Breast epithelium (tissue), 3 donors: ENCODE measurements at regions not wholly inside any gene's neighbourhood (a gene's known extent, or its start where the extent isn't known, plus 50 kb on each side); places are given as distances from the start of the nearest gene placed in this dataset.

Source experiments
- POLR2A ChIP-seq: fragments of 450-650 bp; IDR thresholded peaks from one replicate; pipeline ENCODE4 v1.6.1; 2016; ENCODE audit warnings: antibody characterized with exemption, mild to moderate bottlenecking, moderate library complexity
- POLR2AphosphoS5 ChIP-seq, 3 donors: sonication (generic); formaldehyde crosslinking; IDR thresholded peaks; one replicate each; pipeline ENCODE4 v1.6.1; 2017; ENCODE audit warnings: antibody characterized with exemption in 3 of 3
- TF ChIP-seq, protein P1 (sequence below), 3 donors: fragments of 450-650 bp; IDR thresholded peaks; one replicate each; pipeline ENCODE4 v1.5.1; 2016 to 2017; ENCODE audit warnings: antibody characterized with exemption in 3 of 3, mild to moderate bottlenecking in 3 of 3, moderate library complexity in 3 of 3

DNA sequence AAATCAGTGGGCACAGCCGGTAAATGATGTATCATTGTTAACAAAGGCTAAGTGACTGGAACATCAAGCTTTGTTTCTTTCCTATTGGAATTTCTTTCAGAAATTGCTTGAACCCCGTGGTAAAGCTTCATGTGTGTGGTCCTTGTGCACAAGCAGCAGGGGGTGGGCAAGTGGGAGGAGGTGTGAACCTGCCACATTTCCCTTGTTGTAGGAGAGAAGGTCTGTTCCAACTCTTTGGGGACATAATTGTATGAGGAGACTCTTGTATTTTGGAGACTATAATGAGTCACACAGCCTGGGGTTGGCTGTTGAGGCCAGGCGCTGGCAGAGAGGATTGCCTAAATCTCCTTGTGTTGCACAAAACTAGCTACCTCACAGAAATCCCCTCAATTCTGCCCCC, 620.5 kb downstream of the IRX1 start:
- TF ChIP-seq, protein P1, sequence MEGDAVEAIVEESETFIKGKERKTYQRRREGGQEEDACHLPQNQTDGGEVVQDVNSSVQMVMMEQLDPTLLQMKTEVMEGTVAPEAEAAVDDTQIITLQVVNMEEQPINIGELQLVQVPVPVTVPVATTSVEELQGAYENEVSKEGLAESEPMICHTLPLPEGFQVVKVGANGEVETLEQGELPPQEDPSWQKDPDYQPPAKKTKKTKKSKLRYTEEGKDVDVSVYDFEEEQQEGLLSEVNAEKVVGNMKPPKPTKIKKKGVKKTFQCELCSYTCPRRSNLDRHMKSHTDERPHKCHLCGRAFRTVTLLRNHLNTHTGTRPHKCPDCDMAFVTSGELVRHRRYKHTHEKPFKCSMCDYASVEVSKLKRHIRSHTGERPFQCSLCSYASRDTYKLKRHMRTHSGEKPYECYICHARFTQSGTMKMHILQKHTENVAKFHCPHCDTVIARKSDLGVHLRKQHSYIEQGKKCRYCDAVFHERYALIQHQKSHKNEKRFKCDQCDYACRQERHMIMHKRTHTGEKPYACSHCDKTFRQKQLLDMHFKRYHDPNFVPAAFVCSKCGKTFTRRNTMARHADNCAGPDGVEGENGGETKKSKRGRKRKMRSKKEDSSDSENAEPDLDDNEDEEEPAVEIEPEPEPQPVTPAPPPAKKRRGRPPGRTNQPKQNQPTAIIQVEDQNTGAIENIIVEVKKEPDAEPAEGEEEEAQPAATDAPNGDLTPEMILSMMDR (IDR thresholded peaks at IDR 0.05) = no peak
- TF ChIP-seq POLR2A (no peak), POLR2AphosphoS5 (IDR thresholded peaks at IDR 0.05) (no peak)
